GM23338 (cell line): ENCODE measurements at regions not wholly inside any gene's neighbourhood (a gene's known extent, or its start where the extent isn't known, plus 50 kb on each side); places are given as distances from the start of the nearest gene placed in this dataset.

ENCODE experiments used
- EZH2 ChIP-seq: fragments of 200-600 bp; sonication (generic); IDR thresholded peaks from one replicate; pipeline ENCODE4 v1.8.0; 2017; ENCODE audit warnings: antibody characterized with exemption, mild to moderate bottlenecking, low read depth; ENCODE audit not compliant: unreplicated experiment
- POLR2AphosphoS5 ChIP-seq: IDR thresholded peaks from 2 replicates; pipeline ENCODE4 v1.6.1; 2016; ENCODE audit warnings: antibody characterized with exemption, low read depth
- REST ChIP-seq: IDR thresholded peaks from one replicate; pipeline ENCODE4 v1.6.1; 2018; ENCODE audit warnings: antibody characterized with exemption; ENCODE audit not compliant: unreplicated experiment
- STAT1 ChIP-seq: IDR thresholded peaks from one replicate; pipeline ENCODE4 v1.6.1; 2016; ENCODE audit warnings: antibody characterized with exemption; ENCODE audit not compliant: unreplicated experiment
- TF ChIP-seq, protein P1 (sequence below), 2 experiments: fragments of 200-600 bp in 1 of 2; sonication (generic) in 1 of 2; conservative IDR thresholded peaks; 2 replicates each; pipeline versions ENCODE4 v1.5.1 to v1.6.1; 2016 to 2017; ENCODE audit warnings: antibody characterized with exemption in 2 of 2, low read depth in 2 of 2, mild to moderate bottlenecking in 2 of 2, moderate library complexity in 1 of 2

DNA sequence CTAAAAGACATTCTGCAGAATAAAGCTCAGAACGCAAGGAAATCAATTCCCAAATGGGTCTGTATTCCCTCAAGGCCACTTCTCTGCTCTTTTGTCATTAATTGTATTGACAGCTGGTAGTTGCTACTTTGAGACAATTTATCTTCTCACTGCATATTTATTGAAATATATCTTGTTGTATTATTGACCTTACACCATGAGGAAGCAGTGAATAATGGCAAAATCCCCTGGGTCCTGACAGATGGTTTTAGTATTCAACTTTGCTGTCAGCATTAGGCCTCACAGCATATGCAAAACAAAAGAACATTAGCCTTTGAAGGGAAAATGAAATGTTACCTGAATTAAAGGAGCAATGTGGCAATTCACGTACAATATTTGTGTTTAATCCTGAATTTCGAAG is 406.1 kb upstream of the TRAM1L1 start:
- TF ChIP-seq, protein P1, sequence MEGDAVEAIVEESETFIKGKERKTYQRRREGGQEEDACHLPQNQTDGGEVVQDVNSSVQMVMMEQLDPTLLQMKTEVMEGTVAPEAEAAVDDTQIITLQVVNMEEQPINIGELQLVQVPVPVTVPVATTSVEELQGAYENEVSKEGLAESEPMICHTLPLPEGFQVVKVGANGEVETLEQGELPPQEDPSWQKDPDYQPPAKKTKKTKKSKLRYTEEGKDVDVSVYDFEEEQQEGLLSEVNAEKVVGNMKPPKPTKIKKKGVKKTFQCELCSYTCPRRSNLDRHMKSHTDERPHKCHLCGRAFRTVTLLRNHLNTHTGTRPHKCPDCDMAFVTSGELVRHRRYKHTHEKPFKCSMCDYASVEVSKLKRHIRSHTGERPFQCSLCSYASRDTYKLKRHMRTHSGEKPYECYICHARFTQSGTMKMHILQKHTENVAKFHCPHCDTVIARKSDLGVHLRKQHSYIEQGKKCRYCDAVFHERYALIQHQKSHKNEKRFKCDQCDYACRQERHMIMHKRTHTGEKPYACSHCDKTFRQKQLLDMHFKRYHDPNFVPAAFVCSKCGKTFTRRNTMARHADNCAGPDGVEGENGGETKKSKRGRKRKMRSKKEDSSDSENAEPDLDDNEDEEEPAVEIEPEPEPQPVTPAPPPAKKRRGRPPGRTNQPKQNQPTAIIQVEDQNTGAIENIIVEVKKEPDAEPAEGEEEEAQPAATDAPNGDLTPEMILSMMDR (conservative IDR thresholded peaks at IDR 0.05; ENCODE audit: low read depth in 2 of 2): no peak
- TF ChIP-seq EZH2 (no peak), STAT1 (no peak), REST (no peak), POLR2AphosphoS5 (no peak)
